Psoas muscle (tissue), 7 donors: ENCODE measurements at regions not wholly inside any gene's neighbourhood (a gene's known extent, or its start where the extent isn't known, plus 50 kb on each side); places are given as distances from the start of the nearest gene placed in this dataset.
"Not testable (repeated sequence)": the region's sequence is repeated elsewhere in the genome, so short reads cannot be mapped to it uniquely, and the experiment has no call there.

Experiments
- ATAC-seq, 4 donors: fragments of 200-7000 bp; cut with Tn5 transposase; one replicate each; pipeline ENCODE4 v1.9.1; 2020; ENCODE audit warnings: moderate library complexity in 3 of 4, mild to moderate bottlenecking in 2 of 4
- DNase-seq, 2 donors: peaks; one replicate each; pipeline ENCODE4 v3.0.0-alpha.2; 2020
- H3K27ac ChIP-seq: fragments of 200-600 bp; one replicate; pipeline ENCODE4 v1.8.0; 2022
- H3K27me3 ChIP-seq, 3 donors: fragments of 200-600 bp in 1 of 3; one replicate each; pipeline versions ENCODE4 v1.6.1 to v1.8.0; 2013 to 2022; ENCODE audit warnings: low read length in 2 of 3, mild to moderate bottlenecking in 2 of 3, moderate library complexity in 1 of 3; ENCODE audit not compliant: insufficient read depth in 3 of 3
- H3K36me3 ChIP-seq, 2 donors: fragments of 200-600 bp in 1 of 2; one replicate each; pipeline versions ENCODE4 v1.6.1 to v1.8.0; 2013 to 2022; ENCODE audit warnings: low read depth in 1 of 2, mild to moderate bottlenecking in 1 of 2, moderate library complexity in 1 of 2; ENCODE audit not compliant: insufficient read depth in 1 of 2
- H3K4me1 ChIP-seq: fragments of 200-600 bp; one replicate; pipeline ENCODE4 v1.8.0; 2022
- H3K4me3 ChIP-seq: fragments of 200-600 bp; one replicate; pipeline ENCODE4 v1.8.0; 2022; ENCODE audit warnings: mild to moderate bottlenecking
- H3K9me3 ChIP-seq: fragments of 200-600 bp; one replicate; pipeline ENCODE4 v1.8.0; 2022
- WGBS, 3 donors: extraction: QIAGEN DNeasy Blood & Tissue Kit; methylation state at CpG; one replicate each; pipeline versions ENCODE4 v1.1.6 to v1.1.7; 2013; 5-methylcytosine and 5-hydroxymethylcytosine counted together
- intact Hi-C, 2 donors: fragments of 100-400 bp; cut with DNase I; formaldehyde crosslinking; loops; one replicate each; pipeline versions ENCODE4 v1.11.0 to v1.14.2; 2022
- TF ChIP-seq, protein P1 (sequence below): fragments of 200-600 bp; IDR thresholded peaks from one replicate; pipeline ENCODE4 v1.8.0; 2022; ENCODE audit warnings: antibody characterized with exemption
- donor health status: healthy with polysubstance abuse.
- donor health status: DM: no; HTN: no; CAD: no; lungs with moderate emphysema.
- donor health status: Bipolar disorder and iron deficiency.
- donor health status: healthy.
- donor health status: DM: yes; HTN: yes; CAD: no.
- donor health status: DM: no; HTN: no; CAD: no.
- donor health status: DM: yes; HTN: yes; CAD: no.

DNA sequence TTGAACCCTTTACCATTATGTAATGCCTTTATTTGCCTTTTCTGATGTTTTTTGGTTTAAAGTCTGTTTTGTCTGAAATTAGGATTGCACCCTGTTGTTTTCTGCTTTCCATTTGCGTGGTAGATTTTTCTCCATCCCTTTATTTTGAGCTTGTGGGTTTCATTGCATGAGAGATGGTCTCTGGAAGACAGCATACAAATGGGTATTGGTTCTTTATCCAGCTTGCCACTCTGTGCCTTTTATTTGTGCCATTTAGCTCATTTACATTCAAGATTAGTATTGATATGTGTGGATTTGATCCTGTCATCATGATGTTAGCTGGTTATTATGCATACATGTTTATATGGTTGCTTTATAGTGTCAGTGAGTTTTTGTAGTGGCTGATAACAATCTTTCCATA lies 318.7 kb upstream of the PPP2R3A start:
- no peak for ATAC-seq
- Histone ChIP-seq H3K27ac (no peak overlapping the region), H3K36me3 (no peaks in the 10 kb centered on the region), H3K27me3 (no peaks in the 10 kb centered on the region), H3K4me1 (no peaks in the 10 kb centered on the region), H3K4me3 (no peak overlapping the region), H3K9me3 (no peaks in the 10 kb centered on the region)
- intact Hi-C loops: no loop called here
- TF ChIP-seq, protein P1, sequence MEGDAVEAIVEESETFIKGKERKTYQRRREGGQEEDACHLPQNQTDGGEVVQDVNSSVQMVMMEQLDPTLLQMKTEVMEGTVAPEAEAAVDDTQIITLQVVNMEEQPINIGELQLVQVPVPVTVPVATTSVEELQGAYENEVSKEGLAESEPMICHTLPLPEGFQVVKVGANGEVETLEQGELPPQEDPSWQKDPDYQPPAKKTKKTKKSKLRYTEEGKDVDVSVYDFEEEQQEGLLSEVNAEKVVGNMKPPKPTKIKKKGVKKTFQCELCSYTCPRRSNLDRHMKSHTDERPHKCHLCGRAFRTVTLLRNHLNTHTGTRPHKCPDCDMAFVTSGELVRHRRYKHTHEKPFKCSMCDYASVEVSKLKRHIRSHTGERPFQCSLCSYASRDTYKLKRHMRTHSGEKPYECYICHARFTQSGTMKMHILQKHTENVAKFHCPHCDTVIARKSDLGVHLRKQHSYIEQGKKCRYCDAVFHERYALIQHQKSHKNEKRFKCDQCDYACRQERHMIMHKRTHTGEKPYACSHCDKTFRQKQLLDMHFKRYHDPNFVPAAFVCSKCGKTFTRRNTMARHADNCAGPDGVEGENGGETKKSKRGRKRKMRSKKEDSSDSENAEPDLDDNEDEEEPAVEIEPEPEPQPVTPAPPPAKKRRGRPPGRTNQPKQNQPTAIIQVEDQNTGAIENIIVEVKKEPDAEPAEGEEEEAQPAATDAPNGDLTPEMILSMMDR: no peak
- no peak for DNase-seq
- WGBS, 3 donors: 78 to 83% (median 82%) methylated on average over 1 of the region's 1 CpG

DNA sequence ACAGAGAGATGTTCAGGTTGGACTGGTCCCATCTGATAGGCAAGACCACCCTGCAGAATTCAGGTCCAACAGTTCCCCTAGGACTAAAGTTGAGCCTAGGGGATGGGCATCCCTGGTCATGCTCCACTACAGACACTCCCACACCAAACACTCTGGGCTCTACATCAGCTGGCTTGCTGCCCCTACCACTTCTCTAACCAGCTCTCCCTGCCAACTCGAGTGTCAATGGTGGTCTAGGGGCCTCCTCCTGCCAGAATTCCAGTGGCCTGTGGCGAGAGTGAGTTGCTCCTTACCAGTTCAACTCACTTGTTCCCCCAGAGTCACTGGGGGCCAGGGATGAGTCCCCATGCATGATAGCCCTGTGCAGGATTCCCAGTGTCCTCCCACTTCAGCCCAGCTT lies 316.2 kb upstream of the PPP2R3A start:
- no peak overlapping the region for H3K4me3 ChIP-seq
- no peaks in the 10 kb centered on the region for H3K36me3 ChIP-seq
- no peak overlapping the region for H3K27ac ChIP-seq
- no peaks in the 10 kb centered on the region for H3K4me1 ChIP-seq
- no peak for DNase-seq
- TF ChIP-seq, protein P1: no peak
- H3K9me3 ChIP-seq: no peaks in the 10 kb centered on the region
- intact Hi-C loops: no loop called here
- ATAC-seq: no peak
- no peaks in the 10 kb centered on the region for H3K27me3 ChIP-seq
- 44 to 71% (median 49%) methylated on average over 2 of the region's 2 CpGs for WGBS, 3 donors

GRCh38 chr3:135650309-135650708 lies 315.2 kb upstream of the PPP2R3A start:
- DNase-seq (no peak), ATAC-seq (no peak)
- H3K27ac ChIP-seq: no peak overlapping the region
- TF ChIP-seq, protein P1: no peak
- no peak overlapping the region for H3K4me3 ChIP-seq
- 60 to 79% (median 78%) methylated on average over 1 of the region's 1 CpG for WGBS, 3 donors
- no peaks in the 10 kb centered on the region for H3K9me3 ChIP-seq
- no peaks in the 10 kb centered on the region for H3K36me3 ChIP-seq
- H3K27me3 ChIP-seq: no peaks in the 10 kb centered on the region
- intact Hi-C loops: no loop called here
- H3K4me1 ChIP-seq: no peaks in the 10 kb centered on the region

GRCh38 chr3:135652388-135652787 lies 313.1 kb upstream of the PPP2R3A start:
- no peaks in the 10 kb centered on the region for H3K36me3 ChIP-seq

DNA sequence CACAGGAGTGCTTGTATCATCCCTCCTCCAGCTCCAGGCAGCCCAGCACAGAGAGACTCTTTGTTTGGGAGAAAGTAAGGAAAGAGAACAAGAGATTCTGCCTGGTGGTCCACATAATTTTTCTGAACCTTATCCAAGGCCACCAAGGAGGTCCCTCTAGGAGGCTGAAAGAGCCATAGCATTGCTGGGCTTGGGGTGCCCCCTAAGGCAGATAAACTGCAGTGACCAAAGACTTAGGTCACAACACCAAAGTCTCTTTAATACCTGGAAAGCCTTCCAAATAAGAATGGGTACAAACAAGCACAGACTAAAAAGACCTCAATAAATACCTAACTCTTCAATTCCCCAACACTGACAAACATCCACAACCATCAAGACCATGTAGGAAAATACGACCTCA lies 310.2 kb upstream of the PPP2R3A start:
- Histone ChIP-seq H3K27me3 (no peaks in the 10 kb centered on the region), H3K36me3 (no peaks in the 10 kb centered on the region), H3K4me1 (no peaks in the 10 kb centered on the region), H3K9me3 (no peaks in the 10 kb centered on the region), H3K4me3 (no peak overlapping the region), H3K27ac (no peak overlapping the region)
- DNase-seq: no peak
- ATAC-seq: no peak
- intact Hi-C loops: no loop called here
- WGBS, 3 donors: 90 to 94% (median 91%) methylated on average over 1 of the region's 1 CpG
- TF ChIP-seq, protein P1: no peak

More at GRCh38 chr3:135652388-135652787, 313.1 kb upstream of the PPP2R3A start:
- DNase-seq (no peak), ATAC-seq (no peak)
- Histone ChIP-seq H3K27me3 (no peaks in the 10 kb centered on the region), H3K27ac (no peak overlapping the region), H3K9me3 (no peaks in the 10 kb centered on the region), H3K4me3 (no peak overlapping the region), H3K4me1 (no peaks in the 10 kb centered on the region)
- intact Hi-C loops: no loop called here
- TF ChIP-seq, protein P1: no peak
- 56 to 70% (median 59%) methylated on average over 3 of the region's 3 CpGs for WGBS, 3 donors

DNA sequence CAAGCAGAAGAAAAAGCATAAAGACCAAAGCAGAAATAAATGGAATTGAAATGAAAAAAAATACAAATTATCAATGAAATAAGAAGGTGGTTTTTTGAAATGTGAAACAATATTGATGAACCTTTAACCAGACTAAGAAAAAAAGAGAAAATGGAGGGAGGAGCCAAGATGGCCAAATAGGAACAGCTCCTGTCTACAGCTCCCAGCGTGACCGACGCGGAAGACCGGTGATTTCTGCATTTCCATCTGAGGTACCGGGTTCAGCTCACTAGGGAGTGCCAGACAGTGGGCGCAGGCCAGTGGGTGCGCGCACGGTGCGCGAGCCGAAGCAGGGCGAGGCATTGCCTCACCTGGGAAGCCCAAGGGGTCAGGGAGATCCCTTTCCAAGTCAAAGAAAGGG lies 307.1 kb upstream of the PPP2R3A start:
- WGBS, 3 donors: 61 to 96% (median 92%) methylated on average over 5 to 6 of the region's 14 CpGs
- ATAC-seq, H3K9me3 ChIP-seq, intact Hi-C loops, DNase-seq, H3K4me3 ChIP-seq, H3K27me3 ChIP-seq, H3K27ac ChIP-seq, H3K36me3 ChIP-seq, H3K4me1 ChIP-seq: not testable (repeated sequence)
